Urothelium cell line (cell line): ENCODE measurements at regions not wholly inside any gene's neighbourhood (a gene's known extent, or its start where the extent isn't known, plus 50 kb on each side); places are given as distances from the start of the nearest gene placed in this dataset.

Source experiments
- DNase-seq: peaks from one replicate; pipeline ENCODE4 v3.0.0; 2011; ENCODE audit warnings: low spot score, mixed read lengths
- FAIRE-seq: peaks from 2 replicates; lab custom pipeline; 2011; peaks lifted over from hg19 to GRCh38; lab: Jason Lieb, UNC

- no peak for FAIRE-seq
- no peak for DNase-seq
Measured at GRCh38 chr10:56771343-56771742, 410.3 kb upstream of the ZWINT start.

GRCh38 chr10:56763090-56763489 lies 402.0 kb upstream of the ZWINT start:
- DNase-seq, result no peak
- peak; percentile 71 for FAIRE-seq

- FAIRE-seq (no peak), DNase-seq (no peak)
Measured at GRCh38 chr10:56745490-56745889, 384.4 kb upstream of the ZWINT start.

DNA sequence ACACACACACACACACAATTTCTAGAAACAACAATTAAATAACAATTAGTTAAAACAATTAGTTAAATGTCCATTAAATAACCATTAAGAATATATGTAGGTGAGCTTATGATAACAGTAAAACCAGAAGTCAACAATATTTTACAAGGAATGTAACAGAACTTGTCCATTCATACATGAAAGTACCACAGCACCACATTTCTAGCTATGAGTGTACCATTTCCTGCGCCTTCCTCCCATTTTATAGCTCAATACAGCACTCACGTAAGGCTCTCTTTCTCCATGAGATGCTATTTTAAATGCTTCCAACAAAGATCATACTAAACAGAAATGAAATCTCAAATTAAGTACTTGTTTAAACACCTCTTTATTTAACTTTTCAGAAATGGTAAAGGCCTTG lies 367.3 kb upstream of the ZWINT start:
- FAIRE-seq, result no peak
- DNase-seq, result no peak

DNA sequence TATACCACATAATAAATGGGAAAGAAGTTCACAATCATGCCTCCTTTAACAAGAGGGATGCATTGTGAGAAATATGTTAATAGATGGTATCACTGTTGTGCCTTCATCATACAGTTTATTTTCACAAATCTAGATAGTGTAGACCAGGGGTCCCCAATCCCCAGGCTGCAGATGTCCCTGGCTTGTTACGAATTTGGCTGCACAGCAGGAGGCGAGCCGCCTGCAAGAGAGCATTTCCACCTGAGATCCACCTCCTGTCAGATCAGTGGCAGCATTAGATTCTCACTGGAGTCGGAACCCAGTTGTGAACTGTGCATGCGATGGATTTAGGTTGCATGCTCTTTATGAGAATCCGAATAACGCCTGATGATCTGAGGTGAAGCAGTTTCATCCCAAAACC lies 361.9 kb upstream of the ZWINT start:
- no peak for FAIRE-seq
- no peak for DNase-seq

DNA sequence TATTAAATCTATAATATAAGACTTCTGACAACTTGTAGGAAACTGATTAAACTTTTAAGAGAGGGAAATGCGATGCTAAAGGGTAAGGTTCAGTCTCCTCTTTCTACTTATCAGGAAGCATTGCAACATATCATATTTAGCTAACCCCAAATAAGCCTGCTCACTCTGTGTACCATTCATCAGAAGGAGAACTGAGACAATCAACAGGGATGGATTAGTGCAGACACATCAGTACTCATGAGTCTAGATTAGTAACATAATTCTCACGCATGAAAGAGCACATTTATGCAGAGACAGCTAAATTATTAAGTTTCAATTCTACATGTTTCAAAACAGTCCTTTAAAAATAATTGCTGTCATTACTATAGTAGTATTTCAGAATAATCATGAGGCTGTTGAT lies 354.2 kb upstream of the ZWINT start:
- no peak for DNase-seq
- FAIRE-seq, result no peak

GRCh38 chr10:56698506-56698905 lies 337.4 kb upstream of the ZWINT start:
- no peak for FAIRE-seq

DNA sequence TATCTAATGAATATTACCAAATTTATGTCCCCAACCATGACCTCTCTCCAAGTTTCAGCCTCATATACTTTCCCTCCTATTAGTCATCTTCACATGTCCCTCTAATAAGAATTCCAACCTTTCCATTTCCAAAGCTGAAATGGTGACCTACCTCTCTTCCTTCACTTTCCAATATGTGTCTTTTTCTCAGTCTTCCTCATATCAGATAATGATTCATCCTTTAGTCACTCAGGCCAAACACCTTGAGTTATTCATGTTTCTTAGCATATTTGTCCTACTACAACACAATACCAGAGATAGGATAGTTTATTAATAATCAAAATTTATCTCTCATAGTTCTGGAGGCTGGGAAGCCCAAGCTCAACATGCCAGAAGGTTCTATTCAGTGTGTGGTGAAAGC lies 318.5 kb upstream of the ZWINT start:
- FAIRE-seq, result no peak
- peak; percentile 1 for DNase-seq

More at GRCh38 chr10:56698506-56698905, 337.4 kb upstream of the ZWINT start:
- DNase-seq, result no peak

DNA sequence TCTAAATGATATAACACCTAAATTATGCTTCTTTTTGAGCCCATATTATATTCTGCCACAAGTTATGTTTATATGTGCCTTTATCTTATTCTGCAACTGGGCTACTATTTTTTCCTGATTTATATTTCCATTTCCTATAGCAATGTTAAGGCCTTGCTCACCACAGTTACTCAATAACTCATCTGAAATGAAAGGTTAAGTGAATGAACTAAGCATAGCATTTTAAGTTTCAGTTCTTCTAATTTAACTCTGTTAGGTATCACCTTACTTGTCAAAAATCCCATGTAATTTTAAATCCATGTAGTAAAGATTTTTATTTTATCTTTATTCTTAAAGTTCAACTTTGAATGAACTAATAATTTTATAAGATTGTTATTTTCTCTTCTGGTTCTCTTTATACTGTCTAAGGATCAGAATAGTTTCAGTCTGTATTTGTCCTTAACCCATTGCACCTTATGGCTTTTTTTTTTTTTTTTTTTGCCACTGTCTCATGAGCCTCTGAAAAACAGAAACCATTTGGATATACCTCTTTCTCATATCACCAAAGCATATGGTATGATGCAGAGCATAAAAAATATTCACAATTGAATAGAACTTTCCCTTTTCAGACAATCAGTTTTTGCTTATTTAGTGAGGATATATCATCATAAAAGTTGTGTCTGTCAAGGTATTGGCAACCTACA lies 301.8 kb upstream of the ZWINT start:
- DNase-seq (no peak), FAIRE-seq (no peak)

GRCh38 chr10:56653289-56653688 lies 292.2 kb upstream of the ZWINT start:
- no peak for FAIRE-seq
- DNase-seq, result no peak

DNA sequence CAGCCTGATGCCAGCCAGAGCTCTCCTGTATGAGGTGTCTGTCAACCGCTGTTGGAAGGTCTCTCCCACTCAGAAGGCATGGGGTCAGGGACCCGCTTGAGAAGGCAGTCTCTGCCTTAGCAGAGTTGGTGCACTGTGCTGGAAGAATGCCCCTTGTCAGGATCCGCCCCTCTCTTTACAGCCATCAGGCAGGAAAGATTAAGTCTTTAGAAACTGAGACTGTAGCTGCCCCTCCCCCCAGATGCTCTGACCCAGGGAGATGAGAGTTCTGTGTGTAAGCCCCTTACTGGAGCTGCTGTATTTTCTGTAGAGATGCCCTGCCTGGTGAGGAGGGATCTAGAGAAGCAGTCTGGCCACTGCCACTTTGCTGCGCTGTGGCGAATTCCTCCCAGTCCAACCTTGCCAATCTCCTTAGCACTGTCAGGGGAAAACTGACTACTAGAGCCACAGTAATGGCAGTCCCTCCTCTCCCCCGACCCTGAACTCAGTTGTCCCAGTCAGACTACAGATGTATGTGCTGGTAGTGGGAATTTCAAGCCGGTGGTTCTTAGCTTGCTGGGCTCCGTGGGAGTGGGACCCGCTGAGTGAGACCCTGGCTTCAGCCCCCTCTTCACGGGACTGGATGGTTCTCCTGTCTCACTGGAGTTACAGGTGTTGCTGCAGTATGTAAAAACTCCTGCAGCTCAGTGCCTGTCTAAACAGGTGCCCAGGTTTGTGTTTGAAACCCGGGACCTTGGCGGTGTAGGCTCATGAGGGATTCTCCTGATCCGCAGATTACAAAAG lies 285.5 kb upstream of the ZWINT start:
- DNase-seq (no peak), FAIRE-seq (no peak)

- DNase-seq (no peak), FAIRE-seq (no peak)
Measured at GRCh38 chr10:56633876-56634452, 272.9 kb upstream of the ZWINT start.

GRCh38 chr10:56632537-56632936 lies 271.5 kb upstream of the ZWINT start:
- DNase-seq (no peak), FAIRE-seq (no peak)

GRCh38 chr10:56624082-56624481 lies 263.0 kb upstream of the ZWINT start:
- DNase-seq, result no peak
- no peak for FAIRE-seq

DNA sequence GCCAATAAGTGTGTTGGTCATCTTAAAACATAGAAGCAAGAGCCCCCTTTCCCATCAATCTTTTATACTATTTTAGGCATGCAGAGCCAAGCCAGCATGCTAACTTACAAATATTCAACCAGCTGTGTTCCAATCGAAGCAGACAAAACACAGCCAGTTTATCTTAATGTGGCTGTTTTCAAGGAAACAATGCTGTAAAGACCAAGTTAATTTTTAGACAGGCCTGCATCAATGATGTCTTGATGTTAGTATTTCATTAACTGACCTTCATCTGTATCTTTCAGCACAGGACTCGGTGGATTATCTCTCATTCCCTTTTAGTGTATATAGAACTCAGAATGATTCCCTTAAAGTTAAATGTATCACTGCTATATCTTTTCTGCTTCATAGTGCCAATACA lies 262.0 kb upstream of the ZWINT start:
- DNase-seq (no peak), FAIRE-seq (peak; percentile 48)

DNA sequence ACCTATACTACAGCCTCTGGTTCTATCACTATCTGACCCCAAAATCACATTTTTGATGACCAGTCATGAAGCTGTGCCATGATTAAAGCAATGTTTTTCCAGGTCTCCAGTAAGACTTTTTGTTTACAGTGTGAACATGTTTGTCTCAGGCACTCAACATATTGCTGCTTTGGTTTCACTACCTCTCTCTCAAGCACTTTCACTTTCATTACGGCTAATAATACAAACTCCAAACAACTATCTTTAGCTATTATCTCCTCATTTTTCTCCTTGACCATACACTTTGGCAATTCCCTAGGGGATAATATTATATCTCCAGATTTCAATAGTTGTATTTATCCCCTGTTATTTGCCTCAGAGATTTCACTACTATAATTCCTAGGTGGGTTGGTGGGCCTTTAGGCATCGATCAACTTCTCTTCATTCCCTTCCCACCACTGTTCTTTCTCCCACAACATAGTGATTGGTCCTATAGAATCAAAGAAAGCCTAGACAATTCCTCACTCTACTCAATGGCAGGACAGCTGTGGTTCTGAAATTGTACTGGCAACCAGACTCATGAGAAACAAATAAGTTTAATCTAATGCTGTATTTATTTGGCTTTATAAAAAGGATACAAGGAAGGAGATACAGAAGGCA lies 261.4 kb upstream of the ZWINT start:
- FAIRE-seq, result no peak
- DNase-seq, result no peak

DNA sequence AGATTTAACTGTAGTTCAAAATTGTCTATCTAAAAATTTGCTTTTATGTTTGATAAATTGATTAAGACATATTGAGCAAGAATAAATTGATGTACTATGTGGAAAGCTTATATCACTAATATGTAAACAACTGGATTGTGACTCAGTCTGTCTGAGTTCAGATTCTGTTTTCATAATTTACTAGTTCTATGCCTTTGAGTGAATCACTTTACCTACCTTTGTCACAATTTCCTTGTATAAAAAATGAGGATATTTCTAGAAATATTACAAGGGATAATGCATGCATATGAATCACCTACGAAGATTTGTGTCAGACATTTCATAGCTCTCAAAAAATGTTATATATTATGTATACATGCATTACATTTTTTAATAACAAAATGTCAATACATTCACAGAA lies 245.1 kb upstream of the ZWINT start:
- DNase-seq, result no peak
- no peak for FAIRE-seq

DNA sequence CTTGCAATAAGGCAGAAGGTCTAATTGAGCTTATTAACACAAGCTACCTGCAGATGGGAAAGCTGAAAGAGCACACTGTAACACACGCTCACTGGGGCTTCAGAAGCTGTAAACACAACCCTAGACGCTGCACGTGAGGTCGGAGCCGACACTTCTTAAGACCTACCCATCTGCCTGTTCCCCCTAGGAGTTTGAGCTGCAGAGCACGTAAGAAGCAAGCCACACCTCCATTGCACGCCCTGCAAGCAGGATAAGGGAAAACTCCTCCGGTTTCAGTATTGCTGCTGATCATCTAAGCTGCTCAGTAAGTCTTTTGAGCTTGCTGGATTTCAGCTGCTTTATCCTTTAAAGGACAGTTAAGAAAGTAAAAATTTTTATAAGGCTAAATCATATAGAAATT lies 244.0 kb upstream of the ZWINT start:
- DNase-seq (no peak), FAIRE-seq (no peak)

DNA sequence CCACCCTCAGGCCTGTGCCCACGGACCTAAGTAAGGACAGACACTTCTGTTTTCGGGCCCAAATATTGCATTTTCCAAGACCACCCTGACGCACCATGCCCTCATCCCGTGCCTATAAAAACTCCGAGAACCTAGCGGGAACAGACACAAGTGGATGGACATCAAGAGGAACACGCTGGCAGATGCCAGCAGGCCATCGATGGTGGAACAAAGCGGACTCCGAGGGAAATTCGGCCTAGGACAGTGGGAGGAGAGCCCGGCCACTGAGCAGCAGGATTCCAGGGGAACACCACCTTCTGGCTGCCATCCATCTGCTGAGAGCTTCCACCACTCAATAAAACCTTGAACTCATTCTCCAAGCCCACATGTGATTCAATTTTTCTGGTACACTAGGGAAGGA lies 243.6 kb upstream of the ZWINT start:
- no peak for FAIRE-seq
- DNase-seq, result no peak

- peak; percentile 30 for FAIRE-seq
Measured at GRCh38 chr10:56599201-56599600, 238.1 kb upstream of the ZWINT start.

DNA sequence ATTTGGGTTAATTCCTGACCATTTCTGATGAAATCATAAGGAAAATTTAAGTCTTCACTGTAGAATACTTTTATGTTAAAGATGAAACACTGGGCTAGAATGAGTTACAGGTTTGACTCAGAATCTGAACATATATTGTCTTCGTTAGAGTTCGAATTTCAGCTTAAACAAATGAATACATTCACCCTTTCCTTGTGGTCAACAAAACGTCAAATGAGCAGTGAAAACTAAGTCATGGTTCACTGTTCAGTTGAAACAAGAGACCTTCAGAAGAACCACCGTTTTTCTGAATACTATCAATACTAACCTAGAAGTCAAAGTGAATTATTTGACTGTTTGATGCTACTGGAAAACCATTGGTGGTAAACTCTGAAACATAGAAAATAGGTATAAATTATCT lies 235.2 kb upstream of the ZWINT start:
- no peak for FAIRE-seq
- DNase-seq, result no peak

More at GRCh38 chr10:56599201-56599600, 238.1 kb upstream of the ZWINT start:
- no peak for DNase-seq

GRCh38 chr10:56593120-56593519 lies 232.1 kb upstream of the ZWINT start:
- DNase-seq (no peak), FAIRE-seq (no peak)
